ENCODE measurements at regions not wholly inside any gene's neighbourhood (a gene's known extent, or its start where the extent isn't known, plus 50 kb on each side); places are given as distances from the start of the nearest gene placed in this dataset.

- Histone ChIP-seq H3K9ac (ENCODE audit: low read length) (no peak overlapping the region), H4K20me1 (ENCODE audit: insufficient read depth) (no peaks in the 10 kb centered on the region), H3K4me3 (ENCODE audit: low read length) (no peak overlapping the region), H3K79me2 (replicated peaks; ENCODE audit: insufficient read depth, low read length) (no peaks in the 10 kb centered on the region), H3K4me2 (ENCODE audit: low read length) (no peak overlapping the region), H3K27me3 (ENCODE audit: insufficient read depth, low read depth, low read length) (no peaks in the 10 kb centered on the region), H3K9me2 (ENCODE audit: insufficient read depth, low read length) (no peaks in the 10 kb centered on the region), H3K27ac (ENCODE audit: low read length) (no peak overlapping the region), H2AFZ (ENCODE audit: low read depth, low read length) (no peak overlapping the region), H3K9me3 (ENCODE audit: low read length) (no peaks in the 10 kb centered on the region), H3K36me3 (ENCODE audit: insufficient read depth, low read length) (no peaks in the 10 kb centered on the region), H3F3A (ENCODE audit: insufficient read depth, low read length, poor library complexity, severe bottlenecking) (no peaks in the 10 kb centered on the region)
- TF ChIP-seq MXI1 (conservative IDR thresholded peaks at IDR 0.05; ENCODE audit: poor library complexity, severe bottlenecking) (no peak), RAD21 (conservative IDR thresholded peaks at IDR 0.05) (no peak), POLR2AphosphoS5 (IDR thresholded peaks at IDR 0.05) (no peak), EP300 (conservative IDR thresholded peaks at IDR 0.05; ENCODE audit: poor library complexity, severe bottlenecking) (no peak), REST (IDR thresholded peaks at IDR 0.05; ENCODE audit: borderline replicate concordance) (no peak), TAF1 (IDR thresholded peaks at IDR 0.05; ENCODE audit: low read depth) (no peak), SMC3 (conservative IDR thresholded peaks at IDR 0.05; ENCODE audit: poor library complexity) (no peak), EZH2 (IDR thresholded peaks at IDR 0.05; ENCODE audit: borderline replicate concordance, insufficient read depth, low read length, poor library complexity, severe bottlenecking) (no peak), CTCF (IDR thresholded peaks at IDR 0.05; ENCODE audit: poor library complexity, severe bottlenecking) (no peak)
Observed at GRCh38 chr7:85324145-85324799, 137.4 kb upstream of the SEMA3D start.

GRCh38 chr7:85322252-85322651, 135.4 kb upstream of the SEMA3D start:
- Histone ChIP-seq H3K9ac (ENCODE audit: low read length) (no peak overlapping the region), H3K27me3 (ENCODE audit: insufficient read depth, low read depth, low read length) (no peaks in the 10 kb centered on the region), H3K9me3 (ENCODE audit: low read length) (no peaks in the 10 kb centered on the region), H4K20me1 (ENCODE audit: insufficient read depth) (no peaks in the 10 kb centered on the region), H2AFZ (ENCODE audit: low read depth, low read length) (no peak overlapping the region), H3K27ac (ENCODE audit: low read length) (no peak overlapping the region), H3K9me2 (ENCODE audit: insufficient read depth, low read length) (no peaks in the 10 kb centered on the region), H3K4me2 (ENCODE audit: low read length) (no peak overlapping the region), H3K79me2 (replicated peaks; ENCODE audit: insufficient read depth, low read length) (no peaks in the 10 kb centered on the region), H3K4me3 (ENCODE audit: low read length) (no peak overlapping the region), H3F3A (ENCODE audit: insufficient read depth, low read length, poor library complexity, severe bottlenecking) (no peaks in the 10 kb centered on the region), H3K36me3 (ENCODE audit: insufficient read depth, low read length) (no peaks in the 10 kb centered on the region)
- TF ChIP-seq CTCF (IDR thresholded peaks at IDR 0.05; ENCODE audit: poor library complexity, severe bottlenecking), result no peak
- no peak for TF ChIP-seq EZH2 (IDR thresholded peaks at IDR 0.05; ENCODE audit: borderline replicate concordance, insufficient read depth, low read length, poor library complexity, severe bottlenecking)
- no peak for TF ChIP-seq SMC3 (conservative IDR thresholded peaks at IDR 0.05; ENCODE audit: poor library complexity)
- no peak for TF ChIP-seq MXI1 (conservative IDR thresholded peaks at IDR 0.05; ENCODE audit: poor library complexity, severe bottlenecking)
- no peak for TF ChIP-seq EP300 (conservative IDR thresholded peaks at IDR 0.05; ENCODE audit: poor library complexity, severe bottlenecking)
- no peak for TF ChIP-seq REST (IDR thresholded peaks at IDR 0.05; ENCODE audit: borderline replicate concordance)
- no peak for TF ChIP-seq RAD21 (conservative IDR thresholded peaks at IDR 0.05)
- no peak for TF ChIP-seq TAF1 (IDR thresholded peaks at IDR 0.05; ENCODE audit: low read depth)
